Panc1 (cell line): ENCODE measurements at regions not wholly inside any gene's neighbourhood (a gene's known extent, or its start where the extent isn't known, plus 50 kb on each side); places are given as distances from the start of the nearest gene placed in this dataset.

ENCODE experiments used
- ATAC-seq: fragments of 200-7000 bp; cut with Tn5 transposase; 2 replicates; pipeline ENCODE4 v1.9.1; 2020; ENCODE audit warnings: mild to moderate bottlenecking, moderate library complexity
- BruUV-seq: library from RNA; stranded (reverse); fragments of 400-500 nt; replicated peaks from 2 replicates; lab custom pipeline; 2021; lab: Mats Ljungman, UMichigan
- CTCF ChIA-PET: fragments of 300-600 bp; sonication (Branson Sonifier 250); formaldehyde crosslinking; loops from one replicate; lab custom pipeline; 2022; ENCODE audit warnings: antibody characterized with exemption; lab: Charles Lee
- POLR2A ChIA-PET: fragments of 300-600 bp; sonication (Branson Sonifier 250); formaldehyde crosslinking; loops from one replicate; lab custom pipeline; 2022; ENCODE audit warnings: antibody characterized with exemption; lab: Charles Lee
- DNase-seq: peaks from one replicate; pipeline ENCODE4 v3.0.0-alpha.2; 2010; ENCODE audit warnings: low read depth, low spot score
- H3K27ac ChIP-seq: 2 replicates; pipeline ENCODE4 v1.5.1; 2011; ENCODE audit warnings: mild to moderate bottlenecking, low read length, inconsistent platforms
- H3K27me3 ChIP-seq: fragments of 200-500 bp; sonication (Bioruptor generic); 2 replicates; pipeline ENCODE4 v1.6.0; 2014; ENCODE audit warnings: low read length, inconsistent platforms; ENCODE audit not compliant: control insufficient read depth, insufficient read depth
- H3K36me3 ChIP-seq: fragments of 200-500 bp; sonication (Bioruptor generic); 2 replicates; pipeline ENCODE4 v1.5.1; 2014; ENCODE audit warnings: inconsistent platforms, mild to moderate bottlenecking, low read length, moderate library complexity; ENCODE audit not compliant: control insufficient read depth, insufficient read depth
- H3K4me1 ChIP-seq: 2 replicates; pipeline ENCODE4 v1.5.1; 2011; ENCODE audit warnings: inconsistent platforms, mild to moderate bottlenecking, low read length, moderate library complexity; ENCODE audit not compliant: control insufficient read depth, insufficient read depth
- H3K4me3 ChIP-seq, 2 experiments: 2 replicates each; pipeline ENCODE4 v1.5.1; 2011 to 2012; ENCODE audit warnings: low read depth in 2 of 2, low read length in 2 of 2, mild to moderate bottlenecking in 2 of 2, inconsistent platforms in 1 of 2, moderate library complexity in 1 of 2
- H3K9me3 ChIP-seq: fragments of 200-500 bp; sonication (Bioruptor generic); 2 replicates; pipeline ENCODE4 v1.5.1; 2014; ENCODE audit warnings: low read depth, mild to moderate bottlenecking, inconsistent platforms, low read length, moderate library complexity; ENCODE audit not compliant: control insufficient read depth, insufficient read depth
- POLR2AphosphoS5 ChIP-seq: IDR thresholded peaks from 2 replicates; pipeline ENCODE4 v1.6.1; 2012; ENCODE audit warnings: mild to moderate bottlenecking, low read depth, low read length, moderate library complexity
- SIN3A ChIP-seq: IDR thresholded peaks from 2 replicates; pipeline ENCODE4 v1.6.1; 2012; ENCODE audit warnings: low read depth, mild to moderate bottlenecking, low read length, moderate library complexity, borderline replicate concordance; ENCODE audit not compliant: insufficient read depth
- TCF7L2 ChIP-seq: IDR thresholded peaks from 2 replicates; pipeline ENCODE4 v1.6.1; 2011; ENCODE audit warnings: mild to moderate bottlenecking, low read depth, low read length, inconsistent platforms
- in situ Hi-C: cut with HindIII; loops from 2 replicates; pipeline ENCODE4 v1.10.0; 2016; ENCODE audit warnings: low sequenced_read_pairs, low pct_unique_long_range_greater_than_20kb
- intact Hi-C: fragments of 100-400 bp; cut with micrococcal nuclease; formaldehyde crosslinking; loops from one replicate; pipeline ENCODE4 v1.10.0; 2022; ENCODE audit not compliant: unreplicated experiment
- TF ChIP-seq, protein P1 (sequence below): fragments of 450-650 bp; IDR thresholded peaks from 2 replicates; pipeline ENCODE4 v1.5.1; 2017; ENCODE audit warnings: mild to moderate bottlenecking
- TF ChIP-seq, protein P2 (sequence below), 2 experiments: IDR thresholded peaks; 2 replicates each; pipeline ENCODE4 v1.6.1; 2011 to 2012; ENCODE audit warnings: low read depth in 2 of 2, control low read depth in 1 of 2, low read length in 1 of 2, mild to moderate bottlenecking in 1 of 2, moderate library complexity in 1 of 2; ENCODE audit not compliant: insufficient read depth in 1 of 2

DNA sequence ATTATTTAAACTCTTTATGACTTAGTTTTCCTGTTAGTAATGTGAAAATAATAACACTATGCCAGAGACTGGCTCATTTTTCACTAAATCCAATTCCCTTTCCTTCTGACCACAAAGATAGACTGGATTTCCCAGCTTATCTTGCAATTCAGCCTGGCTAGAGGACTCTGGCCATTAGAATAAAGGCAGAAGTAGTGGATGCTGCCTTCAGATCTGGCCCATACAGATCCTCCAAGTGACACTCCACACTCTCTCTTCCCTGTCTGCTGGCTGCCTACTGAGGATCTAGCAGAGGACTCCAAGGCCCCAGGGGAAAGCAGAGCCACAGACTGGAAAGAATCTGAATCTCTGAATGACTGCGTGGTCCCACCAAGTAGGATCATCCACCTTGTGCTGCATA, 188.8 kb upstream of the LMNTD1 start:
- no peaks in the 10 kb centered on the region for H3K9me3 ChIP-seq
- in situ Hi-C loops (no loop called here), intact Hi-C loops (no loop called here)
- ChIA-PET CTCF (no interaction called here), POLR2A (no interaction called here)
- DNase-seq (no peak), ATAC-seq (peak; percentile 37; the same call in 1 of the 2 replicates)
- 0 out of 2 replicates have a peak, but pooled peaks cover 5% of the 10 kb centered on the region for H3K27me3 ChIP-seq
- H3K36me3 ChIP-seq = no peaks in the 10 kb centered on the region
- H3K27ac ChIP-seq = no peak overlapping the region
- no peaks in the 10 kb centered on the region for H3K4me1 ChIP-seq
- H3K4me3 ChIP-seq = no peak overlapping the region
- BruUV-seq = no TSS peak
- no peak for TF ChIP-seq TCF7L2
- no peak for TF ChIP-seq POLR2AphosphoS5
- TF ChIP-seq, protein P1, sequence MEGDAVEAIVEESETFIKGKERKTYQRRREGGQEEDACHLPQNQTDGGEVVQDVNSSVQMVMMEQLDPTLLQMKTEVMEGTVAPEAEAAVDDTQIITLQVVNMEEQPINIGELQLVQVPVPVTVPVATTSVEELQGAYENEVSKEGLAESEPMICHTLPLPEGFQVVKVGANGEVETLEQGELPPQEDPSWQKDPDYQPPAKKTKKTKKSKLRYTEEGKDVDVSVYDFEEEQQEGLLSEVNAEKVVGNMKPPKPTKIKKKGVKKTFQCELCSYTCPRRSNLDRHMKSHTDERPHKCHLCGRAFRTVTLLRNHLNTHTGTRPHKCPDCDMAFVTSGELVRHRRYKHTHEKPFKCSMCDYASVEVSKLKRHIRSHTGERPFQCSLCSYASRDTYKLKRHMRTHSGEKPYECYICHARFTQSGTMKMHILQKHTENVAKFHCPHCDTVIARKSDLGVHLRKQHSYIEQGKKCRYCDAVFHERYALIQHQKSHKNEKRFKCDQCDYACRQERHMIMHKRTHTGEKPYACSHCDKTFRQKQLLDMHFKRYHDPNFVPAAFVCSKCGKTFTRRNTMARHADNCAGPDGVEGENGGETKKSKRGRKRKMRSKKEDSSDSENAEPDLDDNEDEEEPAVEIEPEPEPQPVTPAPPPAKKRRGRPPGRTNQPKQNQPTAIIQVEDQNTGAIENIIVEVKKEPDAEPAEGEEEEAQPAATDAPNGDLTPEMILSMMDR = no peak
- no peak for TF ChIP-seq SIN3A
- TF ChIP-seq, protein P2, sequence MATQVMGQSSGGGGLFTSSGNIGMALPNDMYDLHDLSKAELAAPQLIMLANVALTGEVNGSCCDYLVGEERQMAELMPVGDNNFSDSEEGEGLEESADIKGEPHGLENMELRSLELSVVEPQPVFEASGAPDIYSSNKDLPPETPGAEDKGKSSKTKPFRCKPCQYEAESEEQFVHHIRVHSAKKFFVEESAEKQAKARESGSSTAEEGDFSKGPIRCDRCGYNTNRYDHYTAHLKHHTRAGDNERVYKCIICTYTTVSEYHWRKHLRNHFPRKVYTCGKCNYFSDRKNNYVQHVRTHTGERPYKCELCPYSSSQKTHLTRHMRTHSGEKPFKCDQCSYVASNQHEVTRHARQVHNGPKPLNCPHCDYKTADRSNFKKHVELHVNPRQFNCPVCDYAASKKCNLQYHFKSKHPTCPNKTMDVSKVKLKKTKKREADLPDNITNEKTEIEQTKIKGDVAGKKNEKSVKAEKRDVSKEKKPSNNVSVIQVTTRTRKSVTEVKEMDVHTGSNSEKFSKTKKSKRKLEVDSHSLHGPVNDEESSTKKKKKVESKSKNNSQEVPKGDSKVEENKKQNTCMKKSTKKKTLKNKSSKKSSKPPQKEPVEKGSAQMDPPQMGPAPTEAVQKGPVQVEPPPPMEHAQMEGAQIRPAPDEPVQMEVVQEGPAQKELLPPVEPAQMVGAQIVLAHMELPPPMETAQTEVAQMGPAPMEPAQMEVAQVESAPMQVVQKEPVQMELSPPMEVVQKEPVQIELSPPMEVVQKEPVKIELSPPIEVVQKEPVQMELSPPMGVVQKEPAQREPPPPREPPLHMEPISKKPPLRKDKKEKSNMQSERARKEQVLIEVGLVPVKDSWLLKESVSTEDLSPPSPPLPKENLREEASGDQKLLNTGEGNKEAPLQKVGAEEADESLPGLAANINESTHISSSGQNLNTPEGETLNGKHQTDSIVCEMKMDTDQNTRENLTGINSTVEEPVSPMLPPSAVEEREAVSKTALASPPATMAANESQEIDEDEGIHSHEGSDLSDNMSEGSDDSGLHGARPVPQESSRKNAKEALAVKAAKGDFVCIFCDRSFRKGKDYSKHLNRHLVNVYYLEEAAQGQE (IDR thresholded peaks at IDR 0.05; ENCODE audit: insufficient read depth in 1 of 2, low read depth in 2 of 2, low read length in 1 of 2) = no peak

DNA sequence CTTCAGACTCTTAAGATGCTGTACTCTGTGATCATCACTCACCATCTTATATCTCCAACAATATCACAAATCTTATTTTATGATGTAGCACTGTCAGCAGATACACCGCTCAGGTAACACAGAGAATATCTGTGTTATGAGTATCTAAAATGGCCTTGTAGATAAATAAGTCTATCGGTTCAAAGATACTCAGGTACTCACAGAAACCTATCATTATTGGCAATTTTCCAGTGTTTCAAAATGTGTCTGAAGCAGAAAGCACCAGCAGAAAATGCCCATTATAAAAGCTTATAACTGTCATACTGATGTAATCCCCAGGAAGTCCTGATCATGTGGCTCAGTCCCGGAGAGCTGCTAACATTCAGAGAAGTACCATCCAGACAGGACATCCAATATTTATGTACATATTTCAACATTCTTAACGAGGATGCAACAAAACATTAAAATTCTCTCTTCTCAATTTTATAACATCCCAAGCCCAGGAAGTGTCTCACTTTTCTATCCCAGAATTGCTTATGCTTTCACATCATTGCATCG, 190.7 kb upstream of the LMNTD1 start:
- in situ Hi-C loops (no loop called here), intact Hi-C loops (no loop called here)
- CTCF ChIA-PET = no interaction called here
- H3K27me3 ChIP-seq = peaks cover 12% of the 10 kb centered on the region
- POLR2A ChIA-PET = interaction anchor here (0.7 kb wide), 1 partner anchor 221 kb away, joined by 7 read pairs; no protein-coding TSS in a partner anchor
- H3K4me1 ChIP-seq = no peaks in the 10 kb centered on the region
- H3K36me3 ChIP-seq = no peaks in the 10 kb centered on the region
- TF ChIP-seq TCF7L2 = no peak
- TF ChIP-seq, protein P2 (IDR thresholded peaks at IDR 0.05; ENCODE audit: insufficient read depth in 1 of 2, low read depth in 2 of 2, low read length in 1 of 2) = no peak
- BruUV-seq = no TSS peak
- DNase-seq (no peak), ATAC-seq (no peak)
- no peak overlapping the region for H3K27ac ChIP-seq
- H3K9me3 ChIP-seq = no peaks in the 10 kb centered on the region
- H3K4me3 ChIP-seq = no peak overlapping the region
